ENCODE measurements at regions not wholly inside any gene's neighbourhood (a gene's known extent, or its start where the extent isn't known, plus 50 kb on each side); places are given as distances from the start of the nearest gene placed in this dataset.

DNA sequence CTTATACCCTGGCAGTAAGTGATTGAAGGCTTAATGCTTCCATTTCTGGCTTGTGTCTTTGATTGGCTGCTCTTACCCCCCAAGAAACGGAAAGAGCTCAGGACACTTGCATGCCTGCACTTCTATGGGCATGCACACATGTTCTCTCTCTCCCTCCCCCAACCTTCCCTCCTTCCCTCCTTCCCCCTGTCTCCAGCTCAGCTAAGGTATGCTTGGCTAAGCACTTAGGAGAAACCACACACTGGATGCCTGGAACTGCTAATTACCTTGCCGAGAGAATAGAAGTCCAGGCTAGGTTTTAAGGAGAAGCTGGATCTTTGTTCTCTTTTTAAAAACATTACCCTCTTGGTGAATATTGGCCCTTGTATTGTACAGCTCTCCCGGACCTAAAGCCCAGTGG lies 1072.8 kb upstream of the TMEM132C start:
- Histone ChIP-seq H3K27me3 (no peaks in the 10 kb centered on the region), H3K36me3 (replicated peaks in 1 of 2) (no peaks in the 10 kb centered on the region), H3K9me3 (replicated peaks in 1 of 3) (no peaks in the 10 kb centered on the region), H3K4me1 (replicated peaks in 1 of 2) (no peaks in the 10 kb centered on the region), H3K27ac (no peak overlapping the region), H3K4me3 (no peak overlapping the region)
- no peak for DNase-seq
- TF ChIP-seq, protein P1, sequence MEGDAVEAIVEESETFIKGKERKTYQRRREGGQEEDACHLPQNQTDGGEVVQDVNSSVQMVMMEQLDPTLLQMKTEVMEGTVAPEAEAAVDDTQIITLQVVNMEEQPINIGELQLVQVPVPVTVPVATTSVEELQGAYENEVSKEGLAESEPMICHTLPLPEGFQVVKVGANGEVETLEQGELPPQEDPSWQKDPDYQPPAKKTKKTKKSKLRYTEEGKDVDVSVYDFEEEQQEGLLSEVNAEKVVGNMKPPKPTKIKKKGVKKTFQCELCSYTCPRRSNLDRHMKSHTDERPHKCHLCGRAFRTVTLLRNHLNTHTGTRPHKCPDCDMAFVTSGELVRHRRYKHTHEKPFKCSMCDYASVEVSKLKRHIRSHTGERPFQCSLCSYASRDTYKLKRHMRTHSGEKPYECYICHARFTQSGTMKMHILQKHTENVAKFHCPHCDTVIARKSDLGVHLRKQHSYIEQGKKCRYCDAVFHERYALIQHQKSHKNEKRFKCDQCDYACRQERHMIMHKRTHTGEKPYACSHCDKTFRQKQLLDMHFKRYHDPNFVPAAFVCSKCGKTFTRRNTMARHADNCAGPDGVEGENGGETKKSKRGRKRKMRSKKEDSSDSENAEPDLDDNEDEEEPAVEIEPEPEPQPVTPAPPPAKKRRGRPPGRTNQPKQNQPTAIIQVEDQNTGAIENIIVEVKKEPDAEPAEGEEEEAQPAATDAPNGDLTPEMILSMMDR (IDR thresholded peaks at IDR 0.05) = no peak
- no peak for TF ChIP-seq POLR2A (IDR thresholded peaks at IDR 0.05)
- intact Hi-C loops (cut with DNase I) = no loop called here
- 61 to 82% (median 78%) methylated on average over 3 of the region's 3 CpGs for WGBS, 4 donors

DNA sequence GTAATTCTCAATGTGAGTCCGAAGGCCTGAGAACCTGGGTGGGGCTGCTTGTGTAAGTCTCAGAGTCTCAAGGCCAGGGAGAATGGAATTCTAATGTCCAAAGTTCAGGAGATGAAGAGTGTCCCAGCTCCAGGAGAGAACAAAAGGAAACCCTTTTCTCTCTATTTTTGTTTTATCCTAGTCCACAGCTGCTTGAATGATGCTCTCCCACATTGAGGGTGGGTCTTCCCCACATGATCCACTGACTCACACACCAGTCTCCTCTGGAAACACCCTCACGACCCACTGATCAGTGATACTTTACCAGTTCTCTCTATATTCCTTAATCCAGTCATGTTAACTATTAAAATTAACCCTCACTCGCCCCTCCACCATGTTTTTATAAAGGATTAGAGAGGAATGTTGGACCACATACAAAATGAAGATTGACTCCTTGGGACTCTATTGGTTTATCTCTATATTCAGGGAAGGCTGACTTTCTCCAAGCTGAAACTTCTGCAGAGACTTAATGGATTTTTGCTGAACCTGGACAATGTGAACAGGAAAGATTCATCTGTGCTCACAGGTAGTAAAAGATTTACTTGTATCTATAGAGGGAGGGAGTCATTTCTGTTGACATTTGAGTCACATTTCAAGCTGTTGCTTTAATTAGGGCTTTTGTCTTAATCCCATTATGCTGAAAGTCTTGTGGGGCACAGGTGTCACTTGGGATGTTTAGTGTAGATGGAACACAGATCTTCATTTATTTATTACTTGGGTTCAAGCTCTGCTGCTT lies 1061.0 kb upstream of the TMEM132C start:
- no peaks in the 10 kb centered on the region for H3K4me1 ChIP-seq (replicated peaks in 1 of 2)
- H3K27ac ChIP-seq = no peak overlapping the region
- no peak for DNase-seq
- H3K27me3 ChIP-seq = no peaks in the 10 kb centered on the region
- WGBS, 4 donors = 61 to 71% (median 62%) methylated on average over 3 of the region's 3 CpGs
- TF ChIP-seq, protein P1 (IDR thresholded peaks at IDR 0.05) = no peak
- no peak for TF ChIP-seq POLR2A (IDR thresholded peaks at IDR 0.05)
- no peak overlapping the region for H3K4me3 ChIP-seq
- H3K9me3 ChIP-seq (replicated peaks in 1 of 3) = peaks cover 0 to 6% (median 0%) of the 10 kb centered on the region in 3 donors
- intact Hi-C loops (cut with DNase I) = no loop called here
- no peaks in the 10 kb centered on the region for H3K36me3 ChIP-seq (replicated peaks in 1 of 2)

DNA sequence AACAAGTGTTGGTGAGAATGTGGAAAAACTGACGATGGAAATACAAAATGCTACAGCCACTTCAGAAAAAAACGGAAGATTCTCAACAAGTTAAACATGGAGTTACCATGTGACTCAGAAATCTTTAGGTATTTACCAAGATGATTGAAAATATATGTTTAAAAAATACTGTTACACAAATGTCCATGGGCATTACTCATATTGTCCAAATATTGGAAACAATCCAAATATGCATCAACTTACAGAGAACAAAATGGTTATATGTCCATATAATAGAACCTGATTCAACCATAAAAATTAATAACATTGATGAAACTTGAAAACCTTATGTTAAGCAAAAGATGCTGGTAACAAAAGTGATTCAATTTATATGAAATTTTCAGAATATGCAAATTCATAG lies 1057.7 kb upstream of the TMEM132C start:
- no peak for TF ChIP-seq POLR2A (IDR thresholded peaks at IDR 0.05)
- TF ChIP-seq, protein P1 (IDR thresholded peaks at IDR 0.05) = no peak
- WGBS, 4 donors = 68 to 85% (median 81%) methylated on average over 2 of the region's 2 CpGs
- intact Hi-C loops (cut with DNase I) = no loop called here

DNA sequence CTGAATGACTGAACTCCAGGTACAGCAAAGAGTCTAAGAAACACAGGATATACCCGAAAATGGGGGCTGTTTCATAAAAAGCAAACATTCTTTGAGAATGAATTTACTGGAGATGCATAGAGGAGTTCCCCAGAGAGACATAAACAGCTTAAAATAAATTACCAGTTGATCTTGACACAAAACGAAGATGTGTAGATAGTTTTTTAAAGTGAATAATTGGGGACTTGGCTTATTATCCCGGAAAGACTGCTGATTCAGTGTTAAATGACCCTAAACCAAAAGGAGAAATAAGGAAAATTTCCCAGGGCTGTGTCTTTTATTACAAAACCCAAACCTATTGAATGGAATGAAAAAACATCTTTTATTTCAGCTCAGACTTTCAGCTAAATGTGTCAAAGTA lies 1052.8 kb upstream of the TMEM132C start:
- Histone ChIP-seq H3K4me1 (replicated peaks in 1 of 2) (no peaks in the 10 kb centered on the region), H3K36me3 (replicated peaks in 1 of 2) (no peaks in the 10 kb centered on the region), H3K9me3 (replicated peaks in 1 of 3) (peaks cover 0 to 3% (median 0%) of the 10 kb centered on the region in 3 donors), H3K27ac (no peak overlapping the region), H3K27me3 (no peaks in the 10 kb centered on the region), H3K4me3 (no peak overlapping the region)
- DNase-seq = no peak
- 39 to 55% (median 43%) methylated on average over 3 of the region's 3 CpGs for WGBS, 4 donors
- TF ChIP-seq, protein P1 (IDR thresholded peaks at IDR 0.05) = no peak
- TF ChIP-seq POLR2A (IDR thresholded peaks at IDR 0.05) = no peak
- intact Hi-C loops (cut with DNase I) = no loop called here

More for the DNA sequence above, 1057.7 kb upstream of the TMEM132C start:
- no peaks in the 10 kb centered on the region for H3K4me1 ChIP-seq (replicated peaks in 1 of 2)
- no peak for DNase-seq
- H3K27ac ChIP-seq = no peak overlapping the region
- peaks cover 0 to 6% (median 0%) of the 10 kb centered on the region in 3 donors for H3K9me3 ChIP-seq (replicated peaks in 1 of 3)
- no peak overlapping the region for H3K4me3 ChIP-seq
- no peaks in the 10 kb centered on the region for H3K36me3 ChIP-seq (replicated peaks in 1 of 2)
- no peaks in the 10 kb centered on the region for H3K27me3 ChIP-seq

Measured in adrenal gland (tissue), 9 donors.